ENCODE measurements at regions not wholly inside any gene's neighbourhood (a gene's known extent, or its start where the extent isn't known, plus 50 kb on each side); places are given as distances from the start of the nearest gene placed in this dataset.
"Not testable (repeated sequence)": the region's sequence is repeated elsewhere in the genome, so short reads cannot be mapped to it uniquely, and the experiment has no call there.

GRCh38 chr10:33838731-33839130 is 504.3 kb upstream of the NRP1 start:
- POLR2A ChIA-PET = no interaction called here
- peaks cover 2% of the 10 kb centered on the region for H3K9me3 Mint-ChIP-seq (ENCODE audit: low read depth)
- H3K27me3 Mint-ChIP-seq = no peaks in the 10 kb centered on the region
- no peaks in the 10 kb centered on the region for H3K36me3 Mint-ChIP-seq (ENCODE audit: low read depth)
- H3K4me3 Mint-ChIP-seq = no peak overlapping the region
- CTCF ChIA-PET = no interaction called here
- intact Hi-C loops (cut with DNase I, micrococcal nuclease) = no loop called here
- no peaks in the 10 kb centered on the region for H3K4me1 Mint-ChIP-seq
- H3K27ac Mint-ChIP-seq = no peak overlapping the region
- ATAC-seq (no peak), DNase-seq (no peak)

GRCh38 chr10:33837736-33838135 is 503.3 kb upstream of the NRP1 start:
- Mint-ChIP-seq H3K27ac (no peak overlapping the region), H3K4me1 (no peaks in the 10 kb centered on the region), H3K9me3 (ENCODE audit: low read depth) (no peaks in the 10 kb centered on the region), H3K36me3 (ENCODE audit: low read depth) (no peaks in the 10 kb centered on the region), H3K27me3 (no peaks in the 10 kb centered on the region), H3K4me3 (no peak overlapping the region)
- POLR2A ChIA-PET = no interaction called here
- DNase-seq (no peak), ATAC-seq (no peak)
- CTCF ChIA-PET = interaction anchor here (0.6 kb wide), 1 partner anchor 13 kb away, joined by 3 read pairs; no protein-coding TSS in a partner anchor
- intact Hi-C loops (cut with DNase I, micrococcal nuclease) = no loop called here

GRCh38 chr10:33835556-33835955 is 501.1 kb upstream of the NRP1 start:
- no peak overlapping the region for H3K27ac Mint-ChIP-seq
- ChIA-PET CTCF (interaction anchor here (0.9 kb wide), 1 partner anchor 8 kb away, joined by 3 read pairs; no protein-coding TSS in a partner anchor), POLR2A (no interaction called here)
- ATAC-seq (no peak), DNase-seq (no peak)
- H3K36me3 Mint-ChIP-seq (ENCODE audit: low read depth) = no peaks in the 10 kb centered on the region
- H3K27me3 Mint-ChIP-seq = no peaks in the 10 kb centered on the region
- H3K4me1 Mint-ChIP-seq = no peaks in the 10 kb centered on the region
- no peaks in the 10 kb centered on the region for H3K9me3 Mint-ChIP-seq (ENCODE audit: low read depth)
- H3K4me3 Mint-ChIP-seq = no peak overlapping the region
- intact Hi-C loops (cut with DNase I, micrococcal nuclease) = no loop called here

GRCh38 chr10:33833566-33833965 is 499.1 kb upstream of the NRP1 start:
- H3K4me1 Mint-ChIP-seq = no peaks in the 10 kb centered on the region
- ChIA-PET POLR2A (no interaction called here), CTCF (no interaction called here)
- ATAC-seq (no peak), DNase-seq (no peak)
- intact Hi-C loops (cut with DNase I, micrococcal nuclease) = no loop called here
- no peaks in the 10 kb centered on the region for H3K27me3 Mint-ChIP-seq
- H3K36me3 Mint-ChIP-seq (ENCODE audit: low read depth) = no peaks in the 10 kb centered on the region
- H3K27ac Mint-ChIP-seq = no peak overlapping the region
- H3K4me3 Mint-ChIP-seq = no peak overlapping the region
- H3K9me3 Mint-ChIP-seq (ENCODE audit: low read depth) = no peaks in the 10 kb centered on the region

- H3K4me3 Mint-ChIP-seq = no peak overlapping the region
- ChIA-PET CTCF (no interaction called here), POLR2A (no interaction called here)
- peaks cover under 1% of the 10 kb centered on the region for H3K9me3 Mint-ChIP-seq (ENCODE audit: low read depth)
- H3K27me3 Mint-ChIP-seq = peaks cover under 1% of the 10 kb centered on the region
- intact Hi-C loops (cut with DNase I, micrococcal nuclease) = no loop called here
- ATAC-seq (no peak), DNase-seq (no peak)
- no peaks in the 10 kb centered on the region for H3K4me1 Mint-ChIP-seq
- no peak overlapping the region for H3K27ac Mint-ChIP-seq
- no peaks in the 10 kb centered on the region for H3K36me3 Mint-ChIP-seq (ENCODE audit: low read depth)
Observed at GRCh38 chr10:33832124-33832787, 497.8 kb upstream of the NRP1 start.

- ATAC-seq (no peak), DNase-seq (no peak)
- H3K4me3 Mint-ChIP-seq = no peak overlapping the region
- peaks cover 2% of the 10 kb centered on the region for H3K9me3 Mint-ChIP-seq (ENCODE audit: low read depth)
- intact Hi-C loops (cut with DNase I, micrococcal nuclease) = no loop called here
- POLR2A ChIA-PET = no interaction called here
- no peak overlapping the region for H3K27ac Mint-ChIP-seq
- H3K27me3 Mint-ChIP-seq = peaks cover 3% of the 10 kb centered on the region
- CTCF ChIA-PET = no interaction called here
- H3K36me3 Mint-ChIP-seq (ENCODE audit: low read depth) = no peaks in the 10 kb centered on the region
- H3K4me1 Mint-ChIP-seq = no peaks in the 10 kb centered on the region
Observed at GRCh38 chr10:33831591-33831990, 497.1 kb upstream of the NRP1 start.

- intact Hi-C loops (cut with DNase I, micrococcal nuclease); CTCF ChIA-PET; H3K4me3 Mint-ChIP-seq; POLR2A ChIA-PET; H3K36me3 Mint-ChIP-seq (ENCODE audit: low read depth); H3K27me3 Mint-ChIP-seq; H3K4me1 Mint-ChIP-seq; H3K27ac Mint-ChIP-seq; H3K9me3 Mint-ChIP-seq (ENCODE audit: low read depth); ATAC-seq; DNase-seq: not testable (repeated sequence)
Observed at GRCh38 chr10:33829899-33830298, 495.4 kb upstream of the NRP1 start.

- H3K27ac Mint-ChIP-seq = no peak overlapping the region
- CTCF ChIA-PET = no interaction called here
- no peaks in the 10 kb centered on the region for H3K36me3 Mint-ChIP-seq (ENCODE audit: low read depth)
- peaks cover 2% of the 10 kb centered on the region for H3K9me3 Mint-ChIP-seq (ENCODE audit: low read depth)
- H3K4me3 Mint-ChIP-seq = no peak overlapping the region
- ATAC-seq (no peak), DNase-seq (no peak)
- H3K27me3 Mint-ChIP-seq = peaks cover 3% of the 10 kb centered on the region
- POLR2A ChIA-PET = no interaction called here
- no peaks in the 10 kb centered on the region for H3K4me1 Mint-ChIP-seq
- intact Hi-C loops (cut with DNase I, micrococcal nuclease) = no loop called here
Observed at GRCh38 chr10:33828592-33828991, 494.1 kb upstream of the NRP1 start.

- Mint-ChIP-seq H3K36me3 (ENCODE audit: low read depth) (no peaks in the 10 kb centered on the region), H3K27me3 (peaks cover 3% of the 10 kb centered on the region), H3K27ac (no peak overlapping the region), H3K9me3 (ENCODE audit: low read depth) (peaks cover 2% of the 10 kb centered on the region), H3K4me3 (no peak overlapping the region), H3K4me1 (no peaks in the 10 kb centered on the region)
- ChIA-PET CTCF (no interaction called here), POLR2A (no interaction called here)
- DNase-seq (no peak), ATAC-seq (no peak)
- intact Hi-C loops (cut with DNase I, micrococcal nuclease) = no loop called here
Observed at GRCh38 chr10:33826186-33826585, 491.7 kb upstream of the NRP1 start.

GRCh38 chr10:33822774-33823173 is 488.3 kb upstream of the NRP1 start:
- Mint-ChIP-seq H3K9me3 (ENCODE audit: low read depth) (peaks cover 2% of the 10 kb centered on the region), H3K36me3 (ENCODE audit: low read depth) (no peaks in the 10 kb centered on the region), H3K27ac (no peak overlapping the region), H3K4me3 (no peak overlapping the region), H3K4me1 (no peaks in the 10 kb centered on the region), H3K27me3 (peaks cover 7% of the 10 kb centered on the region)
- no peak for DNase-seq
- intact Hi-C loops (cut with DNase I, micrococcal nuclease) = no loop called here
- no peak for ATAC-seq
- ChIA-PET CTCF (no interaction called here), POLR2A (no interaction called here)

GRCh38 chr10:33820531-33820930 is 486.1 kb upstream of the NRP1 start:
- ATAC-seq = no peak
- ChIA-PET POLR2A (no interaction called here), CTCF (no interaction called here)
- H3K27me3 Mint-ChIP-seq = peaks cover 4% of the 10 kb centered on the region
- DNase-seq = no peak
- H3K36me3 Mint-ChIP-seq (ENCODE audit: low read depth) = no peaks in the 10 kb centered on the region
- no peak overlapping the region for H3K4me3 Mint-ChIP-seq
- no peaks in the 10 kb centered on the region for H3K4me1 Mint-ChIP-seq
- H3K9me3 Mint-ChIP-seq (ENCODE audit: low read depth) = no peaks in the 10 kb centered on the region
- no peak overlapping the region for H3K27ac Mint-ChIP-seq
- intact Hi-C loops (cut with DNase I, micrococcal nuclease) = no loop called here

- intact Hi-C loops (cut with DNase I, micrococcal nuclease) = no loop called here
- Mint-ChIP-seq H3K4me3 (no peak overlapping the region), H3K9me3 (ENCODE audit: low read depth) (no peaks in the 10 kb centered on the region), H3K27ac (no peak overlapping the region), H3K4me1 (no peaks in the 10 kb centered on the region), H3K36me3 (ENCODE audit: low read depth) (no peaks in the 10 kb centered on the region), H3K27me3 (peaks cover 4% of the 10 kb centered on the region)
- POLR2A ChIA-PET = no interaction called here
- ATAC-seq (no peak), DNase-seq (no peak)
- CTCF ChIA-PET = no interaction called here
Observed at GRCh38 chr10:33819206-33819605, 484.7 kb upstream of the NRP1 start.

- Mint-ChIP-seq H3K4me3 (no peak overlapping the region), H3K27ac (no peak overlapping the region), H3K36me3 (ENCODE audit: low read depth) (no peaks in the 10 kb centered on the region), H3K9me3 (ENCODE audit: low read depth) (no peaks in the 10 kb centered on the region), H3K4me1 (no peaks in the 10 kb centered on the region), H3K27me3 (peaks cover 4% of the 10 kb centered on the region)
- no peak for ATAC-seq
- CTCF ChIA-PET = interaction anchor here (0.6 kb wide), 1 partner anchor 18 kb away, joined by 3 read pairs; no protein-coding TSS in a partner anchor
- DNase-seq = no peak
- intact Hi-C loops (cut with DNase I, micrococcal nuclease) = no loop called here
- POLR2A ChIA-PET = no interaction called here
Observed at GRCh38 chr10:33818343-33818742, 483.9 kb upstream of the NRP1 start.

Measured in activated CD4-positive, alpha-beta T cell treated with anti-CD3 and anti-CD28 coated beads for 36 hours (primary cell).